ENCODE measurements at regions not wholly inside any gene's neighbourhood (a gene's known extent, or its start where the extent isn't known, plus 50 kb on each side); places are given as distances from the start of the nearest gene placed in this dataset.
"Not testable (repeated sequence)": the region's sequence is repeated elsewhere in the genome, so short reads cannot be mapped to it uniquely, and the experiment has no call there.

- DNase-seq: not testable (repeated sequence)
Measured at GRCh38 chr17:27365329-27365945, 71.5 kb downstream of the WSB1 start.

GRCh38 chr17:27366437-27366836, 72.5 kb downstream of the WSB1 start:
- no peak for DNase-seq

- no peak for DNase-seq
Measured at GRCh38 chr17:27367121-27367981, 73.4 kb downstream of the WSB1 start.

GRCh38 chr17:27368151-27368795, 74.4 kb downstream of the WSB1 start:
- no peak for DNase-seq

- no peak for DNase-seq
Measured at GRCh38 chr17:27368980-27369379, 75.1 kb downstream of the WSB1 start.

- no peak for DNase-seq
Measured at GRCh38 chr17:27370776-27371175, 76.9 kb downstream of the WSB1 start.

- not testable (repeated sequence) for DNase-seq
Measured at GRCh38 chr17:27373695-27374094, 79.8 kb downstream of the WSB1 start.

- DNase-seq: no peak
Measured at GRCh38 chr17:27376637-27377547, 79.4 kb upstream of the KSR1 start.

GRCh38 chr17:27378482-27379175, 77.6 kb upstream of the KSR1 start:
- no peak for DNase-seq

GRCh38 chr17:27379888-27380533, 76.2 kb upstream of the KSR1 start:
- DNase-seq: peak; percentile 9

- DNase-seq: no peak
Measured at GRCh38 chr17:27380551-27380950, 75.7 kb upstream of the KSR1 start.

- peak; percentile 71 for DNase-seq
Measured at GRCh38 chr17:27381007-27381501, 75.2 kb upstream of the KSR1 start.

GRCh38 chr17:27382025-27382424, 74.2 kb upstream of the KSR1 start:
- DNase-seq: no peak

GRCh38 chr17:27384261-27384701, 72.0 kb upstream of the KSR1 start:
- no peak for DNase-seq

- DNase-seq: no peak
Measured at GRCh38 chr17:27384726-27385125, 71.5 kb upstream of the KSR1 start.

- DNase-seq: no peak
Measured at GRCh38 chr17:27385626-27386025, 70.6 kb upstream of the KSR1 start.

GRCh38 chr17:27386206-27387075, 69.8 kb upstream of the KSR1 start:
- DNase-seq: no peak

GRCh38 chr17:27389542-27390140, 66.6 kb upstream of the KSR1 start:
- DNase-seq: no peak

- no peak for DNase-seq
Measured at GRCh38 chr17:27390540-27390939, 65.7 kb upstream of the KSR1 start.

GRCh38 chr17:27391427-27391826, 64.8 kb upstream of the KSR1 start:
- no peak for DNase-seq
